ENCODE measurements at regions not wholly inside any gene's neighbourhood (a gene's known extent, or its start where the extent isn't known, plus 50 kb on each side); places are given as distances from the start of the nearest gene placed in this dataset.

DNA sequence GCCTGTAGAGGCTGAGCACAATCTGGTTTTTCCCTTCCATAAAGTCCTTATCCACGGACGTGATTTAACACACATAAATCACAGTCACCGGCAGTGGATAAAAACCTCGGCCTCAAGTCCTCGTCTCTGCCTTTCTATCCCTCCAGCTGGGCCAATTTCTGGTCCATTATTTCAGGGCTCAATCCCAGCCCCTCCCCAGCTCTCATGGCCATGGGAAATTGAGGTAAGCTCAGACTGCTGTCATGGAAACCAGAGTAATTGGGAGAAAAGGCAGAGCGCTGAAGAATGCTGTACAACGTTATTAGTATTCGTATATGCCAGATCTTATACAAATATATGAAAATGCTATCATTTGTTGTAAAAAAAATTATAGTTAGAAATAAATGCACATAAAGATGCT lies 86.2 kb upstream of the USP29 start:
- H3K23me2 ChIP-seq (ENCODE audit: low read depth, low read length) = no peaks in the 10 kb centered on the region
- no peaks in the 10 kb centered on the region for H4K20me1 ChIP-seq (replicated peaks in 1 of 2; ENCODE audit: control insufficient read depth in 1 of 2, insufficient read depth in 2 of 2, low read length in 2 of 2)
- no peaks in the 10 kb centered on the region for H3K4me1 ChIP-seq (replicated peaks in 1 of 4; ENCODE audit: control insufficient read depth in 3 of 4, insufficient read depth in 4 of 4, low read length in 3 of 4)
- H3K14ac ChIP-seq (ENCODE audit: insufficient read length) = no peak overlapping the region
- H2AFZ ChIP-seq (ENCODE audit: low read length) = no peak overlapping the region
- H4K8ac ChIP-seq (ENCODE audit: extremely low read depth, insufficient read depth, low read length) = no peak overlapping the region
- no peak overlapping the region for H3K56ac ChIP-seq (replicated peaks; ENCODE audit: insufficient read length, low read depth, low read length)
- H3K79me1 ChIP-seq (ENCODE audit: low read depth, low read length) = no peaks in the 10 kb centered on the region
- no peak for FAIRE-seq
- no peak overlapping the region for H3K23ac ChIP-seq (ENCODE audit: insufficient read length)
- no peak overlapping the region for H3K4ac ChIP-seq (replicated peaks; ENCODE audit: insufficient read length, low read depth, low read length)
- no peak overlapping the region for H2AK5ac ChIP-seq (ENCODE audit: low read depth, low read length)
- no peak overlapping the region for H2BK20ac ChIP-seq (ENCODE audit: low read length)
- ChIA-PET CTCF (ENCODE audit: partially characterized antibody) (no interaction called here), POLR2A (ENCODE audit: partially characterized antibody) (no interaction called here)
- no peak overlapping the region for H3K18ac ChIP-seq (ENCODE audit: extremely low read depth, low read length)
- H3K4me2 ChIP-seq (ENCODE audit: insufficient read depth in 1 of 2, low read depth in 2 of 2, low read length in 2 of 2) = no peak overlapping the region
- H3K79me2 ChIP-seq (ENCODE audit: control insufficient read depth in 1 of 2, insufficient read depth in 2 of 2, low read length in 2 of 2) = no peaks in the 10 kb centered on the region
- no peak overlapping the region for H2BK5ac ChIP-seq (ENCODE audit: low read depth, low read length)
- no peaks in the 10 kb centered on the region for H3K36me3 ChIP-seq (ENCODE audit: control insufficient read depth in 2 of 4, insufficient read depth in 4 of 4, low read length in 3 of 4)
- no peaks in the 10 kb centered on the region for H3K27me3 ChIP-seq (replicated peaks in 1 of 4; ENCODE audit: control insufficient read depth in 3 of 4, extremely low read depth in 1 of 4, insufficient read depth in 3 of 4, low read length in 3 of 4)
- no peak overlapping the region for H3K9ac ChIP-seq (replicated peaks in 1 of 4; ENCODE audit: extremely low read depth in 1 of 4, low read depth in 3 of 4, low read length in 3 of 4)
- 91% methylated on average over 8 of the region's 8 CpGs; no CpG with 5 or more reads in 1 of the 2 experiments for WGBS, 2 experiments (ENCODE audit: extremely low coverage in 1 of 2, insufficient coverage in 1 of 2, insufficient read length in 1 of 2, insufficient replicate concordance in 2 of 2, low coverage in 1 of 2, low lambda C conversion rate in 2 of 2, missing lambda C conversion rate in 1 of 2)
- H3K9me3 ChIP-seq (ENCODE audit: insufficient read depth in 2 of 2, low read depth in 1 of 2, low read length in 1 of 2) = peaks cover 58 to 77% of the 10 kb centered on the region in 2 experiments
- H2BK120ac ChIP-seq (replicated peaks; ENCODE audit: low read depth, low read length) = no peak overlapping the region
- H3K4me3 ChIP-seq (ENCODE audit: extremely low read depth in 1 of 4, insufficient read depth in 2 of 4, low read depth in 3 of 4, low read length in 4 of 4) = no peak overlapping the region
- no peak overlapping the region for H4K91ac ChIP-seq (replicated peaks; ENCODE audit: insufficient read length, low read length)
- no peak for DNase-seq (ENCODE audit: low read depth in 1 of 2, low spot score in 2 of 2)
- H2BK15ac ChIP-seq (ENCODE audit: low read length) = no peak overlapping the region
- H3K27ac ChIP-seq (ENCODE audit: low read depth, low read length) = no peak overlapping the region
- H2BK12ac ChIP-seq (ENCODE audit: low read depth, low read length) = no peak overlapping the region
- no peak overlapping the region for H4K5ac ChIP-seq (ENCODE audit: insufficient read length, low read depth, low read length)
- TF ChIP-seq RAD21 (IDR thresholded peaks at IDR 0.05 in 1 of 2, conservative IDR thresholded peaks at IDR 0.05 in 1 of 2; ENCODE audit: low read depth in 2 of 2, low read length in 2 of 2) (no peak), HDAC6 (IDR thresholded peaks at IDR 0.05; ENCODE audit: low read depth, low read length) (no peak), YY1 (IDR thresholded peaks at IDR 0.05; ENCODE audit: low read depth, low read length) (no peak), GTF2F1 (IDR thresholded peaks at IDR 0.05; ENCODE audit: borderline replicate concordance, low read depth, low read length) (no peak), POLR2AphosphoS5 (IDR thresholded peaks at IDR 0.05; ENCODE audit: low read depth, low read length) (no peak), SP4 (IDR thresholded peaks at IDR 0.05; ENCODE audit: low read length) (no peak), CHD1 (IDR thresholded peaks at IDR 0.05; ENCODE audit: low read depth, low read length) (no peak), MAX (IDR thresholded peaks at IDR 0.05) (no peak), MAFK (IDR thresholded peaks at IDR 0.05; ENCODE audit: low read depth, low read length) (no peak), ATF2 (IDR thresholded peaks at IDR 0.05; ENCODE audit: low read length) (no peak), FOSL1 (IDR thresholded peaks at IDR 0.05; ENCODE audit: insufficient read depth, low read depth, low read length) (no peak), SP1 (IDR thresholded peaks at IDR 0.05; ENCODE audit: low read depth, low read length) (no peak), CREB1 (IDR thresholded peaks at IDR 0.05) (no peak)
